ENCODE measurements at regions not wholly inside any gene's neighbourhood (a gene's known extent, or its start where the extent isn't known, plus 50 kb on each side); places are given as distances from the start of the nearest gene placed in this dataset.
A peak's percentile ranks its signal among the peaks of the same experiment; 100 is the strongest.
"Not testable (repeated sequence)": the region's sequence is repeated elsewhere in the genome, so short reads cannot be mapped to it uniquely, and the experiment has no call there.

DNA sequence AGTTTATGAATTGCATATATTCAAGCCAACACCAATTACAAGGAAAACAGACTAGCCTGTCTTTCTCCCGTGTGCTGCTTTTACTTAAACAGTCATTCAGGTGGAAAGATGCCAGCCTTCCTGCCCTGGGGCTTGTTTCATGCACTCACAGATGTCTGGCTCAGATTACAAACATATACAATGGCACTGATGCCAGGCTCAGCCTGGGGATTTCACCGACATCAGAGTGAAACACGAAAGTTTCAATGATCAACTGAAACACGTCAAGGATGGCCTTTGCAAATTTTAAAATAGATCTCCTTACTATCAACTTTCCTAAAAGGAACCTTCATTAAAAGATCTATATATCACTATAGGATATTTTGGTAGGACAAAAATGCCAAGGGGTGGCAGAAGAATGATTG, 1576.5 kb downstream of the EFNA5 start:
- no peak overlapping the region for H3K4me3 ChIP-seq (ENCODE audit: low read depth, low read length)
- DNase-seq (ENCODE audit: low read depth): peak; percentile 4

DNA sequence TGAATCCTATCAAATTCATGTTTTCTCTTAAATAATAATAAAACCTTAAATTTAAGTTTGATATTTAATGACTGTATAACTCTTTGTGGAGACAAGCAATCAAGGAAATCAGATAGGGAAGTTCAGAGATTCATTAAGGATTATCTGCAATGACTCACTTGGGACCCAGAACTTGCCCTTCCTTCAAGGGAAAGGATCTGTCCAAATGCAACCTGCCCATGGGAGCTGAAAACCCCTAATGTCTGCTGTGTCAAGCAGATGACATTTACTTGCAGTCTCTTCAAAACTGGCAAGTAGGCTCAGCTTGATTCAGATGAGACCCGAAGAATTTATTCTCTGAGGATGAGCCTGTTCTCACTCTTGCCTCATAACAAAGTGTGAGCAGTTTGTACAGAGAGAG, 1577.6 kb downstream of the EFNA5 start:
- DNase-seq (ENCODE audit: low read depth): no peak
- H3K4me3 ChIP-seq (ENCODE audit: low read depth, low read length): no peak overlapping the region

DNA sequence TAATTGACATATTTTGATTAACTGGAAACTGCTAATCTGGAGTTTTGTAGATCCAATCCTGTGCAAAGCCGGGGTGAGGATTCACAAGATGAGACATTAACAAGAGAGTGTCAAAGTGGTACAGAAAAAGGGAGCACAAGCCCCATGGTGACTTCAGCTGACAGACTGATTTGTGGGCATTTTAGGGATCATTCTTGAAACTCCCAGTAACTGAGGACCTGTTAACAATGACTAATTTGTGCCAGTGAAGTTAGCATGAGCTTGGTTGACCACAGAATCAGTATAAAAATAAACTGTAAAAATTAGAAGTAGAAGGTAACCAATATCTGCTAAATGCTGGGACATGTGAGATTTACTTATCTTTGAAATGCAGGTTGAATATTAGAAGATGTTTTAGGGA, 1578.3 kb downstream of the EFNA5 start:
- DNase-seq (ENCODE audit: low read depth): no peak
- H3K4me3 ChIP-seq (ENCODE audit: low read depth, low read length): no peak overlapping the region

DNA sequence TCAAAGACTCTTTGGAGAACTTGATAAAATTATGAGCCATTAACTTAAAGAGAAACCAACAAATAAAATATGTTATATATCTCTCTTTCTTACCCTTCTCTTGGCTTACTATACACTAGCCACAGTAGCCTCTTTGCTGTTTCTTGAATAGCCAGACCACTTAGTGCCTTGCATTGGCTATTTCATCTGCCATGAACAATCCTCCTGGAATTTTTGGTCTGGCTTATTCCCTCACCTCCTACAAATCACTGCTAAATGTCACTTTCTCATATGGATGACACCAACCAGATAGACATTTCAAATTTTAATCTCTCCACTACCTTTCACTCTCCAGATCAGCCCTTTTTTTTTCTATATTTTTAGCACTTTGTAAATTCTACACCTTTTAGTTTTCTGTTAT, 1581.7 kb downstream of the EFNA5 start:
- no peak for DNase-seq (ENCODE audit: low read depth)

DNA sequence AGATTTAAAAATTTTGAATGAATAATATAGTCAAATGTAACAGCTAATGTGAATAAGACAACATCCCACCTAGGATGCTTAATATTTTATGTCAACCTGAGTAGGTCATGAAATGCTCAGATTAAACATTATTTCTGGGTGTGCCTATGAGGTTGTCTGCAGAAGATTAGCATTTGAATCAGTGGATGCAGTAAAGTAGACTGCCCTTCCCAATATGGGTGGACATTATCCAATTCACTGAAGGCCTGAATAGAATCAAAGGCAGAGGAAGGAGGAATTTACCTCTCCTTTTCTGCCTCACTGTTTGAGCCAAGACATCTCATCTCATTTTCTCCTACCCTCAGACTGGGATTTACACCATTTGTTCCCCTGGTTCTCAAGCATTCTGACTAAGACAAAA, 1582.3 kb downstream of the EFNA5 start:
- H3K4me3 ChIP-seq (ENCODE audit: low read depth, low read length): no peak overlapping the region
- no peak for DNase-seq (ENCODE audit: low read depth)

More for the DNA sequence above, 1581.7 kb downstream of the EFNA5 start:
- no peak overlapping the region for H3K4me3 ChIP-seq (ENCODE audit: low read depth, low read length)

DNA sequence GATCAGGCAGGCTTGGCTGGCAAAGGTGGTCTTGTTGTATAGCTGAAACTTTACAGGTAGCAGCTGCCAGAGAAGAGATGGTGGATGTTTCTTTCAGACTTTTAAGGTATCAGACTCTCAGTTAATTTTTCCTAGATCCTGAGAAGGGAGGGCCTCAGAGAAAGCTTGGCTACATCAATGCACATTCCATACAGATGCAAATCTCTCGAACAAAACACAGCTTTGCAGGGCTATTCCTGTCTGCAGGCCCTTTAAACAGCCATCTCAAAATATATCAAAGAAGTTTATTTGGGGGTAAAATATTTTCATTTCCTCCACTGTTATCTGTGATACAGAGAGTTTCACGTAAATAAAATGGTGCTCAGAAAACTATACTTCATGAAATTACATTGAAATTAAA, 1584.4 kb downstream of the EFNA5 start:
- DNase-seq (ENCODE audit: low read depth): no peak
- H3K4me3 ChIP-seq (ENCODE audit: low read depth, low read length): no peak overlapping the region

DNA sequence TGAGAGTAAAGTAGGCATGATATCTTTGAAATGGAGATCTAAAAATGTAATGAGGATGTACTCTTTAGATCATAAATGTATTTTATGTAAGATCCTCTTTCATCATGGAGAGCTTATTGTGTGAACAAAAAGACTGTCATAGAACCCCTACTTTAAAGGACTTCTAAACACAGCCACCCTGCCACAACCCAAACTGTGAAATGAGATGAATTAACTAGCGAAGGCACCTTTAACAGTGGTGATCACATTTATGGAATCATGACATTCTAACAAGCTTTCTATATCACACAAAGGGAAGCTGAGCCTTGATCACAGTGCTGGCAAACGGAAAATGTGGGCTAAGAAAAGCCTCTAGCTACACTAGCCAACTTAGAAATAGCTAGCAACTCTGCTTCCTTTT, 1585.2 kb downstream of the EFNA5 start:
- H3K4me3 ChIP-seq (ENCODE audit: low read depth, low read length): no peak overlapping the region

DNA sequence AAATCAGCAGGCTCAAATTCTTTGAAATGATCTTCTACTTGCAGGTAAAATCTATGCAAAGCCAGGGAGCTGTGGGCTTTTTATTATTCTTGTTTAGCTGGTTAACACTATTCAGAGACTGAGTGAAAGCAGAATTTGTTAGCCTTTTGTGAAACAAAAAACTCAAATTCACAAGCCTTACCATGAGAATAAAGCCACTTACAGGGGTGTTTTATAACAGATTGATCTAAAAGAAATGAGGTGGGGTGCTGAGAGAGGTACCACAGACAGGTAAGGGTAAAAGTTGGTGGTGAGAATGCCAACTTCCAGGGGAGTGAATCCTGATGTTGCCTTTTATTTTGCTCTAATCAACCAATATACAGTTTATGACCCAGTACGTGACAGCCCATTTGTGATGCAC, 1585.6 kb downstream of the EFNA5 start:
- no peak overlapping the region for H3K4me3 ChIP-seq (ENCODE audit: low read depth, low read length)
- no peak for DNase-seq (ENCODE audit: low read depth)

More for the DNA sequence above, 1585.2 kb downstream of the EFNA5 start:
- DNase-seq (ENCODE audit: low read depth): no peak

DNA sequence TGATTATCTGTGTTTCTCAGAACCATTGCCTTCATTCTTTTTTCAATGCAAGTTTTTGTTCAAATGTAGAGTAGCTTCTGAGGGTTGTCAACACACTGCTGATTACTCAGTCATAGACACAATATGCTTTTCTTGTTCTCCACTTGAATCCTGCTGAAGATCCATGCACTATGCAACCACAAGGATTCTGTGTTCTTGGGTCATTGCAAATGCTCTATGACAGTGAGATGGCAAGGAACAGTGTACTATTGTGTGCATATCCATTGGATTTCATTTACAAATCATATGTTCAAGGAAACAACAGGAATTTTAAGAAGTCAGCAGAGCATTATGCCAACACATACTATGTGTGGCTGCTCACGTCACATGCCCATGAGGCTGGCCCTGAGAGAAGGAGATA, 1590.2 kb downstream of the EFNA5 start:
- no peak for DNase-seq (ENCODE audit: low read depth)
- H3K4me3 ChIP-seq (ENCODE audit: low read depth, low read length): no peak overlapping the region

DNA sequence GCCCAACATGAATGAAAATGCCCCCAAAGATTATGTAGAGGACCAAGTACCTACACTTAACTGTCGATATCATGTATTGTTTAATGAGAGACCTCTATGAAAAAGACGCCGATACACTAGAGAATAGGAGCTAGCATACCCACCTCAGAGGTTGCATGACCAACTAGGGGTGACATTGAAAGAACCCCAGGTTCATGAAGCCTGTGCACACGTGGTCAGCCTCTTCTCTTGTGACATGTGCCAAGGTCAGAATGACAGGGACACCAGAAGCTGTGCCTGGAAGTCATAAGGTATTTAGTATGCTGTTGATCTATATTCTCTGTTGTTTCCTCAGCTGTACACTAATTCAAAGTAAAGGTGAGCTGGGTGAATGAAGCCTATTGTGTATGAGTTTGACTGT, 1594.1 kb downstream of the EFNA5 start:
- H3K4me3 ChIP-seq (ENCODE audit: low read depth, low read length): no peak overlapping the region
- no peak for DNase-seq (ENCODE audit: low read depth)

DNA sequence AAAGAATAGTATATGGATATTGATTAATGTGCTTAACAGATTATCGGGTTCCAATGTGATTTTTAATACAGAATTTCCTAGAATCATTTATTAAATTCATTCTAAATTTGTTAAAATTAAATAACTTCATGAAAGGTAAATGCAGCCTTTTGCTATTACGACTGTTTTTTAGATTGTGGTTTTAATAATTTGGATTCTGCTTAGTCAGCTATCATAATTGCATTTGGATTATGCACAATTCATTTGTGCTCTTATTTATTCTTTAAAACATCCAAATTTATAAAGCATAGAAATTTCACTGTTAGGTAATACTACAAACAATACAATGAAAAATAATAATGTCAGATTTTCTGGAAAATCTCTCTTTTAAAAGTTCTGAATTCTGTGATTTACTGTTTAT, 1598.5 kb downstream of the EFNA5 start:
- no peak for DNase-seq (ENCODE audit: low read depth)
- no peak overlapping the region for H3K4me3 ChIP-seq (ENCODE audit: low read depth, low read length)

DNA sequence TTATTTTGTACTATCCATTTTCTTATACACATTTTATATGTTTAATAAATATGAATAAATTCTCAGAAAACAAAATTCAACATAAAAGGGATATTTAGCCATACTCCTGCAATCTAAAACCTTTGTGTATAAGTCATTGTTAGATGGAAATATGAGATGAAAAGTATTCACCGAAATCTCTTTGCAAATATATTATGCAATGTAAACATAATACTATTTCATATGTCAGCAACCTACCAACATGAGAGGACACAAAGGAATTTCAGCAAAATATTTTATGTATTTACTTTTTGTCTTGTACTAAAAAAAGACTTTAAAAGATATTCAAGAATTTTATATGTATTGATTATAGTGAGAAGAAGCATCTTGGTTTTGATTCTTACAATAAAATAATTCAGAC, 1623.4 kb downstream of the EFNA5 start:
- no peak for DNase-seq (ENCODE audit: low read depth)
- H3K4me3 ChIP-seq (ENCODE audit: low read depth, low read length): no peak overlapping the region

DNA sequence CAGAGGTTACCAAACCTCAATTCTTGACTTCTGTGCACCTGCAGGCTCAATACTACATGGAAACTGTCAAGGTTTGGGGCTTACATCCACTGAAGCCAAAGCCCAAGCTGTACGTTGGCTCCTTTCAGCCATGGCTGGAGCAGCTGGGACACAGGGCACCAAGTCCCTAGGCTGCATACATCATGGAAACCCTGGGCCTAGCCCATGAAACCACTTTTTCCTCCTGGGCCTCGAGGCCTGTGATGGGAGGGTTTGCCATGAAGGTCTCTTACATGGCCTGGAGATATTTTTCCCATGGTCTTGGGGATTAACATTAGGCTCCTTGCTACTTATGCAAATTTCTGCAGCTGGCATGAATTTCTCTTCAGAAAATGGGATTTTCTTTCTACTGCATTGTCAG, 1638.7 kb downstream of the EFNA5 start:
- not testable (repeated sequence) for DNase-seq (ENCODE audit: low read depth)

DNA sequence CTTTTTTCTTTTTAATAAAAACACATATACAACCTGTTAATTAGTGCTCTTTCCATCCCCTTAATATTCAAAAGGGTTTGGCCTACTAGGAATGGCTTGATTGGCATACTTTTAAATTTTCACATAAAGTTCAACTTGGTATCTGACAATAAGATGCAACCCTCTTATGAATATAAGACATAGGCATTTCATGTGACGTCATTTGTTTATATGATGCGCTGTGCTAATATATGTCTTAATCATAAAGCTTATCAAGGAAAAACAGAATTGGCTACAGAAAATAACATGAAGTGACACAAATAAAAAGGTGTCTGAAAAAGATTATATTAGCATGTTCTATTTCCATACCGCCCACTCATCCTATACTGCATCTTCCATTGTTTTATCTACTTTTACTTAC, 1642.4 kb downstream of the EFNA5 start:
- DNase-seq (ENCODE audit: low read depth): no peak
- H3K4me3 ChIP-seq (ENCODE audit: low read depth, low read length): no peak overlapping the region

More for the DNA sequence above, 1638.7 kb downstream of the EFNA5 start:
- H3K4me3 ChIP-seq (ENCODE audit: low read depth, low read length): not testable (repeated sequence)

DNA sequence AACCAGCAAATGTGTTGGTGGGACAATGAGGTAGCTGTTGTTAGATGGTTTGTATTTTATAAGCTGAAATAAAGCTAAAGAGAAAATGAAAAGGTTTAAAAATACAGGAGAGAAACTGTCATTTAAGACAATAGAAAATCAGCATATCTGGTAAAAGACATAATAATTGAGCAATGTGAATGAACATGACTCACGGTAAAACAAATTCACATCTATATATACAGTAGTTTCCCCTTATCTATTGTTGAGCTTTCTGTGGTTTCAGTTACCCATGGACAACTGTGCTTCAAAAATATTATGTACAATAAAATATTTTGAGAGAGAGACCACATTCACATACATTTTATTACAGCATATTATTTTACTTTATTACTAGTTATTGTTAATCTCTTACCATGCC, 1649.8 kb downstream of the EFNA5 start:
- H3K4me3 ChIP-seq (ENCODE audit: low read depth, low read length): no peak overlapping the region
- DNase-seq (ENCODE audit: low read depth): no peak

DNA sequence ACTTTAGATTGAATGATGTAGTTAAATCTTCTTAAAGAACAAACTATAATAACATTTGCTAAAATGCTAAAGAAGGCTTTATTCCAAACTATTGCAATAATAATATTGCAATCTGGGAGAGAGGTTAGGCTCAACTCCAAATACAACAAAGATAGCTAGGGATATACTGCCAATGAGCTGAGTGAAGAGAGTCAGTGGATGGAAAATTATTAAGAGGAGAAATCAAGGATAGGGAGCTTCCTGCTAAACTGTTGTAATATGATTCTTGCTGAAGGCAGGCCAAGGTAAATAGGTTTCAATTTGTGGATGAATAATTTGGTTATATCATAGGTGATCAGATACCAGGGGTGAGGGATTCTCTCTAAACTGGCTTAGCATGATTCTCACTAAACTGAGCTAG, 1651.5 kb downstream of the EFNA5 start:
- H3K4me3 ChIP-seq (ENCODE audit: low read depth, low read length): no peak overlapping the region
- peak; percentile 38 for DNase-seq (ENCODE audit: low read depth)

DNA sequence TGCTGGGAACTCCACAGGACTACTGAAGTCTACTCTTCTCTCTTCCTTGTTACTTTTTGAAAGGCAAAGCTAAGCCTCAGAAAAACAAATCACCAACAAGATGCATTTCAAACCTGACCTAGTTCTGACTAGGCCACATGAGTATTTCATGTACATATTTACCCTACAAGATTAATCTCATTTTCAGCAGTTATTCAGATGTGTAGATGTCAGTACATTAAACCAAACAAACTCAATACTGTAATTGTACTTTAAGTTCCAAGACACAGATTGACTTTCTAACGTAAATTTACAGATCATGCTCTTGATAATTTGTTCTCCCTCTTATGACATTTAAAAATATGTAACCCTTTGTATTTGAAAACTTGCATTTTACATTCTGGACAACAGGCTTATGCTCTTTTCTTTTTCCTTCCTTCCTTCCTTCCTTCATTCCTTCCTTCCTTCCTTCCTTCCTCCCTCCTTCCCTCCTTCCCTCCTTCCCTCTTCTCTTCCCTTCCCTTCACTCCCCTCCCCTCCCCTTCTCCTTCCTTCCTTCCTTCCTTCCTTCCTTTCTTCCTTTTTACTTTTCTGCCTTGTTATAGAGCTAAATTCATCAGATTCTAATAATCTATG, 1653.4 kb downstream of the EFNA5 start:
- DNase-seq (ENCODE audit: low read depth): no peak
- no peak overlapping the region for H3K4me3 ChIP-seq (ENCODE audit: low read depth, low read length)

DNA sequence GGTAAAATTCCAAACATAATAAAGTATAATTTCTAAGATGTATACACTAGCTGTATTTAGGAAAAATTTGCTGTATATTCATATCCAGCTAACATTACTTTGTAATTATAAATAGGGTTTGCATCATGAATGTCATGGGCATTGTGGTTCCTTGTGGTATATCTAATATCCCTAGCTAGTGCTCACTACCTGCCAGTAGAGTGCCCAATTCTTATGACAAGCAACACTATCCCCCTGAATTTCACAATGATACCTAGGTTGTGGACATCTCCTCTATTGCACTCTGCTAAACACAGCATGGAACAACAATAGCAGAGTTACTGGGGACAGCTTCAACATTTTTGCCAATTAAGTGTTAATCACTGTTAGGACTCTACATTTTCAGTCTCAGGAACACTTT, 1656.5 kb downstream of the EFNA5 start:
- DNase-seq (ENCODE audit: low read depth): no peak
- no peak overlapping the region for H3K4me3 ChIP-seq (ENCODE audit: low read depth, low read length)

DNA sequence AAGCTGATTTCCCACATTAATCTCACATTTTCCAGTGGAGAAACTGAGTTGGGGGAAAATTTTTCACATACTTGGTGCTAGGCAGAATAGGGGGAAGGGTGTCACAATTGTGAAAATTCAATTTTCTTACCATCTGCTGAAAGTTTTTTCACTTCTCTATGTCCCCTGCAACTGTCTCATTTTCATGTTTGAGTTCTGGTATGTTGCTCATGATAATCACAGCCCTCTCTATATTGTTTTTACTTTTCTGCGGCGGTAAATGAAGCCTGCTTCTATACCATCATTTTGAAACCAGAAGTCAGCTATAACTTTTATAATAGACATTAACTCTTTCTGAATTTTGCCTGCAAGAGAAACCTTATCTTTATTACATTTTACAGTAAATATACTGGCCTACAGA, 1664.5 kb downstream of the EFNA5 start:
- DNase-seq (ENCODE audit: low read depth): no peak
- H3K4me3 ChIP-seq (ENCODE audit: low read depth, low read length): no peak overlapping the region

DNA sequence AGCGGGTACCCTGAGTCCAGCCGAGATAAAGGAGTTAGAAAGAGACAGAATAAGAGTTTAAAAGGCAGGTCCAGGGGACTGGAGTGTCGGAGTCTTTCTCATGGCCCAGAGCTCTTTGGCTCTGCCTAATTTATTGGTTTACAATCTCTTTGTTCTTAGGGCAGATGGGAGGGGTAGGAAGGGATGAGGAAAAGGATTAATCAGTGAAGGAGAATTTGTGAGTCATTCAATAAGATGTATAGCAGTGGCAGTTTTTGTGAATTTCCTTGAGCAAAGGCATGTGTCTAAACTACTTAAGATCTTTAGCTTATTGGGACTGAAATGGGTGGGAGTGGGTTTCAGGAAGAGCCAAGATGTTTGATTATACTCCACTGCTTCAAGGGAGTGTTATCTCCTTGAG, 1671.7 kb downstream of the EFNA5 start:
- DNase-seq (ENCODE audit: low read depth); H3K4me3 ChIP-seq (ENCODE audit: low read depth, low read length): not testable (repeated sequence)

DNA sequence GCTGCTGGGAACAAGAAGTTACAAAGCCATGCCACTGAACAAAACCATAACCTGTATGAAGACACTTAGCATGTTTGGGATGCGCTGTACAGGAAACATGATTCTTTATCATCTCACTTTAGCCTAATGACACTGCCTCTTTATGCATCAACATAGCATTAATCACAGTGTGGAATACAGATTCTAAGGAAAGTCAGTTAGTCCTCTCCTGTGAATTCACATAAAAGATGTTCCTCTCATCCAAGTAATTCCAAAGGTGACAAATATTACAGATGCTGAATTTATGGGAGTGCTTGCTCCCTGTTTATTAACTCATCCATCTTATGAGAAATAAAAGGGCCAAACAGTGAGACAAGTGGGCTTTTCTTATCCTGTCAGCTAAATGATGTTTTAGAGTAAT, 1677.7 kb downstream of the EFNA5 start:
- no peak for DNase-seq (ENCODE audit: low read depth)
- H3K4me3 ChIP-seq (ENCODE audit: low read depth, low read length): no peak overlapping the region

DNA sequence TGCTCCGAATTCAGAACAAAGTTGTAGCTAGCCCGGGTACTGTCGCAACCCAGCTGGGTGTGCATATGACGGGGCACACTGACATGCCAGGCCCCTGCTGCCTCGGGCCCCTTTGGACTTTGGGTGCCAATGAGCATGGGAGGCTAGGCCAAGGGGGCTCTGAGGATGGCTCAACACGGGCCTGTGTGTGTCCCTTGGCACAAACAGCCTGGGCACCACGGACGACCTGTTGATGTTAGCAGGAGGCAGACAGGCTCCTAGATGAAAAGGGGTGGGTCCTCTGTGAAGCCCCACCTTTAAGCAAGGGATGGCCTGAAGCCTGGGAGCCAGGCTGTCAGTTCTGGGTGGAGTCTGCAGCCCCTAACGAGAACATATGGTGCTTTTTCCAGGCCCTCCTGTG, 1688.2 kb downstream of the EFNA5 start:
- no peak overlapping the region for H3K4me3 ChIP-seq (ENCODE audit: low read depth, low read length)
- no peak for DNase-seq (ENCODE audit: low read depth)
